ENCODE measurements at regions not wholly inside any gene's neighbourhood (a gene's known extent, or its start where the extent isn't known, plus 50 kb on each side); places are given as distances from the start of the nearest gene placed in this dataset.

DNA sequence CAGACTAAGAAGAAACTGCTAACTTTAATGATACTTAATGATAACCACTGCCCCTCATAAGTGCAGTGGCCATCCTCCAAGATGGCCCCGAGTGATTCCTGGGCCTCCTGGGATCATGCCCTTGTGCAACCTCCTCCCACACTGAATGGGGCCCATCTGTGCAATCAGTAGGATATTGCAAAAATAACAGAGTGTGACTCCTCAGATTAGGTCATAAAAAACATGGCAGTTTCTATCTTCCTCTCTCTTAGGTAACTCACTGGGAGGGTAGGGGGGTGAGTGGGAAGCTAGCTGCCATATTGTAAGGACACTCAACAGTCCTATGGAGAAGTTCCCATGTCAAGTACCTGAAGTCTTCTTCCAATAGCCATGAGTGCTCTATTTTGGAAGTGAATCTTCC lies 173.0 kb downstream of the SHQ1 start:
- no peak for TF ChIP-seq CTCF (IDR thresholded peaks at IDR 0.05; ENCODE audit: poor library complexity)
- TF ChIP-seq EZH2 (IDR thresholded peaks at IDR 0.05; ENCODE audit: borderline replicate concordance) = no peak
- TF ChIP-seq EZH2phosphoT487 (IDR thresholded peaks at IDR 0.05; ENCODE audit: low read depth, severe bottlenecking, unreplicated experiment) = no peak

Measured in hepatocyte (in vitro differentiated cells).